Endodermal cell (in vitro differentiated cells): ENCODE measurements at regions not wholly inside any gene's neighbourhood (a gene's known extent, or its start where the extent isn't known, plus 50 kb on each side); places are given as distances from the start of the nearest gene placed in this dataset.

ENCODE experiments used
- DNase-seq: peaks from one replicate; pipeline ENCODE4 v3.0.0-alpha.2; 2017
- H3K27ac ChIP-seq: 2 replicates; pipeline ENCODE4 v1.5.1; 2013; ENCODE audit warnings: mild to moderate bottlenecking, low read depth, low read length, moderate library complexity
- H3K27me3 ChIP-seq: 2 replicates; pipeline ENCODE4 v1.6.1; 2013; ENCODE audit warnings: mild to moderate bottlenecking, low read length, moderate library complexity; ENCODE audit not compliant: insufficient read depth, control insufficient read depth, poor library complexity, severe bottlenecking
- H3K36me3 ChIP-seq: 2 replicates; pipeline ENCODE4 v1.7.0; 2013; ENCODE audit warnings: mild to moderate bottlenecking, low read length, moderate library complexity; ENCODE audit not compliant: control insufficient read depth, insufficient read depth
- H3K4me1 ChIP-seq: one replicate; pipeline ENCODE4 v1.7.0; 2013; ENCODE audit warnings: low read length; ENCODE audit not compliant: control insufficient read depth, insufficient read depth
- H3K4me3 ChIP-seq: 2 replicates; pipeline ENCODE4 v1.5.1; 2013; ENCODE audit warnings: mild to moderate bottlenecking, low read length, moderate library complexity
- H3K9ac ChIP-seq: 2 replicates; pipeline ENCODE4 v1.6.1; 2013; ENCODE audit warnings: mild to moderate bottlenecking, low read length, moderate library complexity; ENCODE audit not compliant: poor library complexity, severe bottlenecking; ENCODE audit errors: extremely low read depth
- H3K9me3 ChIP-seq: 2 replicates; pipeline ENCODE4 v1.6.1; 2013; ENCODE audit warnings: mild to moderate bottlenecking, low read length, moderate library complexity; ENCODE audit not compliant: control insufficient read depth
- H3K27ac Mint-ChIP-seq: 2 replicates; pipeline ENCODE4 v1.8.0; 2020; ENCODE audit warnings: mixed read lengths
- H3K27me3 Mint-ChIP-seq: 2 replicates; pipeline ENCODE4 v1.8.0; 2021; ENCODE audit warnings: mild to moderate bottlenecking, mixed read lengths; ENCODE audit not compliant: insufficient read depth
- H3K36me3 Mint-ChIP-seq: 2 replicates; pipeline ENCODE4 v1.8.0; 2020; ENCODE audit warnings: low read depth, mixed read lengths
- H3K4me1 Mint-ChIP-seq: 2 replicates; pipeline ENCODE4 v1.8.0; 2020; ENCODE audit warnings: mixed read lengths
- H3K4me3 Mint-ChIP-seq: 2 replicates; pipeline ENCODE4 v1.8.0; 2020; ENCODE audit warnings: mild to moderate bottlenecking, moderate library complexity, mixed read lengths
- H3K9me3 Mint-ChIP-seq: 2 replicates; pipeline ENCODE4 v1.8.0; 2020; ENCODE audit warnings: mild to moderate bottlenecking, mixed read lengths
- CTCF ChIP-seq: fragments of 200-600 bp; sonication (generic); conservative IDR thresholded peaks from 2 replicates; pipeline ENCODE4 v1.5.0; 2021; ENCODE audit warnings: antibody characterized with exemption, mild to moderate bottlenecking
- WGBS, 2 experiments: methylation state at CpG; one replicate each; pipeline versions ENCODE4 v1.1.5 to v1.1.7; 2013; ENCODE audit warnings: missing lambda C conversion rate in 2 of 2, mixed read lengths in 1 of 2; ENCODE audit not compliant: insufficient coverage in 1 of 2, insufficient read length in 1 of 2; 5-methylcytosine and 5-hydroxymethylcytosine counted together

GRCh38 chr14:22296722-22297121 lies 292.3 kb downstream of the DAD1 start:
- H3K4me1 Mint-ChIP-seq: peaks cover 14% of the 10 kb centered on the region
- no peaks in the 10 kb centered on the region for H3K27me3 Mint-ChIP-seq
- Histone ChIP-seq H3K9ac (no peak overlapping the region), H3K36me3 (no peaks in the 10 kb centered on the region), H3K27me3 (no peaks in the 10 kb centered on the region), H3K9me3 (no peaks in the 10 kb centered on the region), H3K27ac (no peak overlapping the region), H3K4me3 (no peak overlapping the region), H3K4me1 (no peaks in the 10 kb centered on the region)
- WGBS, 2 experiments: 61% methylated on average over 2 of the region's 3 CpGs; no CpG with 5 or more reads in 1 of the 2 experiments
- H3K36me3 Mint-ChIP-seq: peaks cover 1% of the 10 kb centered on the region
- peaks cover 4% of the 10 kb centered on the region for H3K9me3 Mint-ChIP-seq
- no peak for TF ChIP-seq CTCF
- no peak overlapping the region for H3K27ac Mint-ChIP-seq
- no peak overlapping the region for H3K4me3 Mint-ChIP-seq
- DNase-seq: no peak

GRCh38 chr14:22296088-22296487 lies 292.9 kb downstream of the DAD1 start:
- no peaks in the 10 kb centered on the region for H3K27me3 Mint-ChIP-seq
- peaks cover 1% of the 10 kb centered on the region for H3K36me3 Mint-ChIP-seq
- H3K27ac Mint-ChIP-seq: no peak overlapping the region
- Histone ChIP-seq H3K9ac (no peak overlapping the region), H3K27me3 (no peaks in the 10 kb centered on the region), H3K4me1 (no peaks in the 10 kb centered on the region), H3K4me3 (no peak overlapping the region), H3K9me3 (no peaks in the 10 kb centered on the region), H3K27ac (no peak overlapping the region), H3K36me3 (no peaks in the 10 kb centered on the region)
- DNase-seq: no peak
- WGBS, 2 experiments: 91 to 95% methylated on average over 4 to 7 of the region's 7 CpGs
- H3K4me3 Mint-ChIP-seq: no peak overlapping the region
- peaks cover 4% of the 10 kb centered on the region for H3K9me3 Mint-ChIP-seq
- no peak for TF ChIP-seq CTCF
- H3K4me1 Mint-ChIP-seq: peaks cover 12% of the 10 kb centered on the region

GRCh38 chr14:22291406-22291805 lies 297.6 kb downstream of the DAD1 start:
- Histone ChIP-seq H3K4me3 (no peak overlapping the region), H3K27me3 (no peaks in the 10 kb centered on the region), H3K4me1 (no peaks in the 10 kb centered on the region), H3K36me3 (no peaks in the 10 kb centered on the region), H3K9ac (no peak overlapping the region), H3K27ac (no peak overlapping the region), H3K9me3 (no peaks in the 10 kb centered on the region)
- TF ChIP-seq CTCF: no peak
- Mint-ChIP-seq H3K27ac (no peak overlapping the region), H3K27me3 (no peaks in the 10 kb centered on the region), H3K4me3 (no peak overlapping the region), H3K9me3 (peaks cover 4% of the 10 kb centered on the region), H3K4me1 (peaks cover 10% of the 10 kb centered on the region), H3K36me3 (peaks cover 1% of the 10 kb centered on the region)
- no peak for DNase-seq
